EL (cell line): ENCODE measurements at regions not wholly inside any gene's neighbourhood (a gene's known extent, or its start where the extent isn't known, plus 50 kb on each side); places are given as distances from the start of the nearest gene placed in this dataset.

ENCODE experiments used
- DNase-seq: peaks from one replicate; pipeline ENCODE4 v3.0.0-alpha.2; 2016

DNA sequence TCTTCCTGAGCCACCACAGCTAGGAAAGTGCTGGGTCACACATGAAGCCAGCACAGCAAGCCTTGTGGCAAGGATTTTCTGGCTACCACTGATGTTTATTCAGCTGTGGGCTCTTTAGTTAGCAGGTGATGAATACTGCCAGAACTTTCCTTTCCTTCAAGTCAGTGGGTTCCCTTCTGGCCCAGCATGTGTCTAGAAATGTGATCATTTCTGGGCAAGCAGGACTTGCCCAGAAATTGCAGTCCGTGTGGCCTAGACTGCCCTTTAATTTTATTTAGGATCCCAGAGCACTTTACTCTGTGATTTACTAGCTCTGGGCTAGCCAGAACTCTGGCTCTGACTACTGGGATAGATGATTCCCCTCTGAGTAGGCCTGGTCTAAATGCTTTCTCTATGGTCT, 397.5 kb downstream of the ZIC4 start:
- peak; percentile 4 for DNase-seq

DNA sequence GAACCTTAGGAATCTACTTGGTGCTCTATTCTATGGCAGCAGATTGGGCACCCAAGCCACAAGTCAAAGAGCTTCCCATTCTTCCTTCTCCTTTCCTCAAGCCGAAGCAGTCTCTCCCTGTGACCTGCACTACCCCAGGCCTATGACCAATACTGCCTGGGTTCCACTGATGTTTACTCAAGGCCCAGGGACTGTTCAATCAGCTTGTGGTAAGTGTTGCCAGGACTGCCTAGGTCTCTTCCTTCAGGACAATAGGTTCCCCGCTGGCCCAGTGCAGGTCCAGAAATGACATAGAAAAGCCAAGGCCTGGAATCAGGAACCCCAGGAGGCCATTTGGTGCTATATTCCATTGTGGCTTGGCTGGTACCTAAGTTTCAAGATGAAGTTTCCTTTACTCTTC, 397.9 kb downstream of the ZIC4 start:
- DNase-seq: no peak

DNA sequence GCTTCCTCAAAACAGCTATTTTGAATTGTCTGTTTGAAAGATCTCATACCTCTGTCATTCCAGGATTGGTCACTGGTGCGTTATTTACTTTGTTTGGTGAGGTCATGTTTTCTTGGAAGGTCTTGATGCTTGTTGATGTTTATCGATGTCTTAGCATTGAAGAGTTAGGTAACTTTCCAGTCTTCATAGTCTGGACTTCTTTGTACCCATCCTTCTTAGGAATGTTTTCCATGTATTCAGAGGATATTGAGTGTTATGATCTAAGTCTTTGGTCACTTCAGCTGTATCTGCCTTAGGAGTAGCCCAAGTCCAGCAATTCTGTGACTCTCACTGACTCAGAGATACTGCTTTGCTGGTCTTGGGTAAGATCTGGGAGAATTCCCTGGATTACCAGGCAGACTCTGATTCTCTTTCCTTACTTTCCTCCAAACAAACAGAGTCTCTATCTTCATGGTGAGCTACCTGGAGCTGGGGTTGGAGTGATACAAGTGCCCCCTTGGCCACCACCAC, 398.6 kb downstream of the ZIC4 start:
- no peak for DNase-seq

DNA sequence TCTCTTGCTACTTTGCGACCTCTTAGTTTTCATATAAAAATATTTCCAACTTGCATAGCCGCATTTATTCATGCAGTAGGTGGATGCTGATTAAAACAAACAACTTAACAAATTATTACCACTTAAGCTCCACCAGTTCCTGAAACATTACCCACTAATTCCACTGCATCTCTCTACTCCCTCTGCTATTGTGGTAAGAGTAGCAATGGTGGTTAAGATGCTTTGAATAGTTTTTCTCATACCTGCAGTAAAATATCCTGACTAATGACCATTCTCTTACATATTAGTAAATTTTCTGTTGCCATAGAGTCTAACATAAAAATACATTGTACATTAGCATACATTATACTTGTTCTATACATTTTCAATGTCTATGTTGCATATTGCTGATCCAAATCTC, 397.6 kb upstream of the PLSCR5 start:
- DNase-seq: no peak

DNA sequence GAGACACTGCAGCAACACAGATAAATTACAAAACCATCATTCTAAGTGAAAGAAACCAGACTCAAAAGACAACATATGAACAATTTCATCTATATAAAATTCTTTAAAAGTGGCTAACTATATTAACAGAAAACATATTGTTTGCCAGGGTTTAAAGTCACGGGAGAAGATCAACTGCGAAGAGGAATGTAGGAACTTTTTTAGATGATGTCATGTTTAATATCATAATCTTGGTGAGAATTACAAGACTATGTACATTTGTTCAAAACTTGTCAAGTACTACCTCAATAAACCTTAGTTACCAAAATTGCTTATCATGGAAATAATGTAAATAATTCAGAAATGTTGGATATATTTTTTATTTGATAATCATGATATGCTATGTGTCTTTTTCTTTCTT, 395.1 kb upstream of the PLSCR5 start:
- no peak for DNase-seq

DNA sequence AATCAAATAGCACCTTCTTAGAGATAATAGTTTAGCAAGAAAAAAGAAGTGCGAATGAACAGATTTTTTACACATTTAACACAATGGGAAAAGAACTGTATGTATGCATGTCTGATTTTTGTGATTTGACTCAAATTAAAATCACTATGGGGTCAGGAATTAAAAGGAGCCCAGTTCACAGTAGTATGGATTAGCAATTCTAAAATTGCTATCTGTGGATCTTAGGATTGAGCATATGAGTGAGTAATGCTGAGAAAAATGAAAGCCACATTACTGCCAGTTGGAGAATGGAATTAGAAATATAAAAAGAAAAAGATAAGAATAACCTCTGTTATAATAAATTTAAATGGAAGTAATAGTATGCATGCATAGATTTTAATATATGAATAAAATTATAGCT, 386.8 kb upstream of the PLSCR5 start:
- no peak for DNase-seq

DNA sequence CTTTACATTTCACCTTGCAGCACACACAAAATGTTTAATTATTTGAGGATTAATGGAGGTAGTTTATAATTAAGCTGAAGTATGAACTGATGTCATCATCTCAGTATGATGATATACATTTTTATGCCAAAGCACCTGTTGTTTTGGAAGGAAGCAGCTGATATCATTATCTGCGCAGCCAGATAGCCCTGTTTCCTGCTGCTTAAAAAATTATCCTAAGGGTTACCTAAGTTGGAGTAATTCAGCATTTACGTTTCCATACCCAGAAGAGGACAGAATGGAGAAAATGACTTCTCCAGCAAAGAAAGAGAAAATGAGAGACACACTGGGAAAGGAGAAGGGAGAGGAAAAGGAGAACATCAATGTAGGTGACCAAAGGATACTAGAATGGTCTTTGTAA, 370.3 kb upstream of the PLSCR5 start:
- no peak for DNase-seq

DNA sequence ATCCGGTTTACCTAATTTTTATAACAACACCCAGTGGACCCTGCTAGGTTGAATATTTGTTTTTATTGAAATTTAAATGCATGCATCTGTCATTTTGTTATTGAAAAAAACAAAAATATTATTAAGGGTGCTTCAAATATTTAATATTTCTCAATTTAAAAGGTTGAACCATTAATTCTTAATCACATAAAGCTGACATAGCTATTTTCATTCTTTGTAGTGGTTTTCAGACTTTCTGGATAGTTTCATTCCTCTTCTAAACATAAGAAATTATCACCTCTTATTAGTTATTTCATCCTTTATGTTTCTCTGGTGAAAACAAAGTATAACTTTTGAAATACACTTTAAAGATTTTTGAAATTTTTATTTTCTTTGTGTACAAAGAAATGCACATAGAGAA, 369.9 kb upstream of the PLSCR5 start:
- no peak for DNase-seq

DNA sequence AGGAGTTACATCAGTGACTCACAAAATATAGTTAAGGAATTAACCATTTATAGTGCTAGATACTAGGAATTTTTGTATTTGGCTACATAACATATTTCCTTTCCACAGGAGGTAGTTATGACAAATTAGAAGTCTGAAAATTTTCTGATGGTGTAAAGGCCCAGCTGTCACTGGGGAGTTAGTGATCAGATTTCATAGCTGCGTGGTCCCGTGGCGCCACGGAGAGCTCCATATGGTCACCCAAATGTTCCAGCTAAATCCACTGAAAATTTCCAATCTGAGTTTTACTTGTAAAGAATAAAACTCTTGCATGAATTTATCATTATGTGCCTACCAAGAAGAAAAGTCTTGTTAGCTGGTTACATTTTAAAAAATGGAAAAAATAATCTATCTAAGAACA, 368.9 kb upstream of the PLSCR5 start:
- no peak for DNase-seq

DNA sequence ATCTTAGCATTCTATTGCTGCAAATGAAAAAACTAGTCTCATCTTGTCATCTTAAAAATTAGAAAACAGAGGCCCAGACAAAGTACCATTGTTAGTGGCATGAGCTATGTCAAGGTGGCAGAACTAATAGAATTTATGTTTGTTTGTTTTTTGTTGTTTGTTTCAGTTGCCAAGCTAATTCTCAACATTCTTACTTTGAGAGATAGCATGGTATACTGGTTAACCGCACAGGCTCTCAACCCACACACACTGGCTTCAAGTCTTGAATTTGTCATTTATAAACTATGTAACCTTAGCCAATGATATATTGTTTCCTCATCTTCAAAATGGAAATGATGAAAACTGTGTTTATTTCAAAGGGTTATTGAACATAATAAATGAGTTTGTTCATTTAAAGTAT, 367.6 kb upstream of the PLSCR5 start:
- peak; percentile 6 for DNase-seq

DNA sequence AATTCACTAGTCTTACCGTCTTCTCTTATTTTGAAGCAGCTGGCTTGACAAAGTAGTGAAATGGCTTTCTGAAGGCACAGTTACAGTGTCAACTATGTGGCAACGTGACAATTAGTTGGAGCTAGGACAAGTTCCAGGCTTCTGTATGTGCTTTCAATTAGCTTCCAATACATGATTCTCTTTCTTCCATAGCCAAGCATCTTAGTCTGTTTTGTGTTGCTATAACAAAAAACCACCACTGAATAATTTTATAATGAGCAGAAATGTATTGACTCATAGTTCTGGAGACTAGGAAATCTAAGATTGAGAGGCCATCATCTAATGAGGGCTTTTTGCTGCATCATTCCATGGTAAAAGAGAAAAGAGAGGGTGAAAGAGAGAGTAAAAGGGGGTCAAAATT, 365.1 kb upstream of the PLSCR5 start:
- DNase-seq: no peak

DNA sequence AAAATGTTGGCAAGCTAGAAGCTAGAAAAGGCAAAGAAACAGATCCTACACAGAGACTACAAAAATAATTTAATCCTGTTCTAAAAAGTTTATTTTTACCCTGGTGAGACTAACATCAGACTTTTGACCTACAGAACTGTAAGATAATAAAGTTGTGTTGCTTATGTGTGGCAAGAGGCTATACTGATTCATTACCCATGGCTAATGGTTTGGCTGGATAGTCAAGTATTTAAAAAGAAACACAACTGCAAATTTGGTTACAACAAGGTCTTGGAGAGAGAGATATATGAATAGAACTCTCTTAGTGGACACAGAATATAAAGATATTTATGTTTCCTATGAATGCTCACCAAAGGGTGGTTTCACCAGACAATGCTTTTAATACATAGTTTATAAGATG, 364.2 kb upstream of the PLSCR5 start:
- peak; percentile 8 for DNase-seq

DNA sequence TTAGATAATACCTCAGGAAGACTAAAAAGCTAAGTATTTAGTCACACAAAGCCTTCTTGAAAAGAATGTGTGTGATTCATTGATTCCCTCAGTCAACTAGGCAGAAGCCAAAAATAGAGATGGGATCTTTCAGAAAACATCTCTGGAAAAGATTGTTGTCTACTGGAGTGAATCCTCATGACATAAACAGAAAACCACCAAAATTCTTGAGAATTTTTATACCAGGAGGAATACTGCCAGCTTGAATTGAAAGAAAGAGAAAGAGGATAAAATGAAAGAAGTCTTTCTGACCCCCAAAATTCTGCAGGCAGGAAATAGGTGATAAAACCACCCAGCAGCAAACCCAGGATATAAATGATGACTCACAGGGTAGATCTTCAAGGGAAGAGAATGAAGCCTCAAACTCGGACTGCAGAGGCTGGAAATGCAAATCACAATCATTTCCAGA, 363.1 kb upstream of the PLSCR5 start:
- peak; percentile 90 for DNase-seq

DNA sequence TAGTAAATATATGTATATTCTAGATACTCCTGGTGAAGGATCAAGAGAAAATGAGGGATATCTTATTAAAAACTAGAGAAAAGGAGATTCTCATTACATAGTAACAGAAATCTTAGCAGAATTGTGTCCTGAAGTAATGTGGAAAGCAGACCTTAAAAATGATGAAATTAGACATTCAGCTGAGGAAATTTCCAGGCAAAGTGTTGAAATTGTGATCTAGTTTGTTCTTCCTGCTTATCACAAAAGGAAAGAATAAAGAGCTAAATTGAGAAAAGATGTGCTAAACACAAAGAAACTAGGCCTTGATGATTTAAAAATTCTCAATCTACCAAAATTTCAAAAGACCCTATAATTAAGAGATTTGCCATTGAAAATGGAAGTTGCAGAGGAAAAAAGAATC, 362.6 kb upstream of the PLSCR5 start:
- DNase-seq: no peak

DNA sequence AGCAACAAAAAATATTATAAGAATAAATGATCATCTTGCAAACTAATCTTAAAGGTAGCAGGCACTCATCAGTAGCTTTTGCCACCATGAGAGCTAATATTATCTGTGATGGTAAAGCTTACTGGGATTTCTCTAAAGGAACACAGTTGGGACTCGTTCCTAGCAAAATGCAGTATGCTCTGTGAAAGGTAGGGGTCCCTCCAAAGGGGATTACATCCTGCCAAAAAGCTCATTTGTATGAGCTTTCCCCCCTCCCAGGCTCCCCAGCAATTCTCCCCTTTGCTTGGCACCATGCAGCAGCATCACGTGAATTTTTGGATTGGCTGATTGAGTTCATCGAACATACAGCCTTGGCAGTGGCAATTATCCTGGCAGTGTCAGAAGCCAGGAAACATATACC, 361.0 kb upstream of the PLSCR5 start:
- DNase-seq: no peak

DNA sequence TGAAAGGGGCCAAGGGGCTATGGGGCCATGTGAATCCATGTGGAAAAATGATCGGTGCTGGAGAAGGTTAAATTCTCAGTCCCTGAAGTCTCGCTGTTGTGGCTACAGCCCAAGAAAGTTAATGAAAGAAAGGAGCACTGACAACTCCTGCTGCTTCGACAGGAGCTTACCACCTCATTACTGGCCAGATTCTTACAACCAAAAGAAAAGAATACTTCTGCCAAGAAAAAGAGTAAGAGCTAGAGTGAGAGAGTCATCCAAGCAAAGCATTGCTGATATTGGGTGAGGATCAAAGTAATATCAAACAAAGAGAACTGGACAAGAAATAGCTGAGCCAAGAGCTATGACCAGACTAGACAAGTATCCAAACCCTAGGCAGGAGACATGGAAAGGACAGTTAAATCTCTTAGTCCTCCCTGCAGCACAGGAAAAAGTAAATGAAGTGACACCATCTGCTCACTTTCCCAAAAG, 348.4 kb upstream of the PLSCR5 start:
- no peak for DNase-seq

DNA sequence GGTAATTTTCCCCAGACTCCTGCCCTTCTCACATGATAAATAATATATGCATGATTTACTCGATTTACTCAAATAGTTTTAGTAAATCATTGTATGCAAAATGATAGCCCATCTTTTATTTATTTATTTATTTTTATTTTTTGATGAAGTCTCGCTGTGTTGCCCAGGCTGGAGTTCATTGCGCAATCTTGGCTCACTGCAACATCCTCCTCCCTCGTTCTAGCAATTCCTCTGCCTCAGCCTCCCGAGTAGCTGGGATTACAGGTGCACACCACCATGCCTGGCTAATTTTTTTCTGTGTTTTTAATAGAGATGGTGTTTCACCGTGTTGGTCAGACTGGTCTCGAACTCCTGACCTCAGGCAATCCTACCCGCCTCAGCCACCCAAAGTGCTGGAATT, 343.8 kb upstream of the PLSCR5 start:
- DNase-seq: no peak

DNA sequence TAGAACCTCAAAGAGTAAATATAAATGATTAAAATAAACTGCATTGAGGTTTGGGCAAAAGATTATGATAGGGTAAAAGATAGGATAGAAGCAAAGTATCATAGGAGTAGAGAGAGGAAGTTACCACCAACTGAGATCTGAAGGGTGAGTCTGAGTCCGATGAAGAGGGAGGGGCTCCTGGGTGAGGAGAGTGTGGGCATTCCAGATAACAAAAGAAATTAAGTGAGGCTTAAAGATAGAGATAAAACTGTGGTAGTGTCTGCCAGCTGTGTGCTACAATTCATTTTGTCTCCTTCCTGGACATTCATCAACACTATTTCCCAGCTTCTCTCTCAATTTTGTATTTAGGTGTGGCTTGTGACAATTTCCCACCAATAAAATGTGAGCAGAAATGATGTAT, 343.0 kb upstream of the PLSCR5 start:
- no peak for DNase-seq

DNA sequence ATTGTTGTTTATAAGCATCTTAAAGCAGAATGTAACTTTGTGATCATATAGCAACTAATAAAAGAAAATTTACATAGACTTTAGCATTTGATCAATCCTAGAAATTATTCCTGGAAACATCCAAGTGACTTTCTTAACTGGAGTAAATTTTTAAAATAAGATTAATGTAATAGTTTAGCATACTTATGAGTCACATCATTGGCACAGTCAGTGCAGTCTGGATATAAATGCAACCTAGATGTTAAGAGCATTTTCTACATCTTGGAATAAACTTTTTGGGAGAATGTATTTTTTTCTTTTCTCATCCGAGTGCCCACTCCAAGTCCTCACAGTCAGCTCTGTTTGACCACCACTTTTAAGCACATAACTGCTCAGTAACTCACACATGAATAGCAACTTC, 324.6 kb upstream of the PLSCR5 start:
- no peak for DNase-seq

DNA sequence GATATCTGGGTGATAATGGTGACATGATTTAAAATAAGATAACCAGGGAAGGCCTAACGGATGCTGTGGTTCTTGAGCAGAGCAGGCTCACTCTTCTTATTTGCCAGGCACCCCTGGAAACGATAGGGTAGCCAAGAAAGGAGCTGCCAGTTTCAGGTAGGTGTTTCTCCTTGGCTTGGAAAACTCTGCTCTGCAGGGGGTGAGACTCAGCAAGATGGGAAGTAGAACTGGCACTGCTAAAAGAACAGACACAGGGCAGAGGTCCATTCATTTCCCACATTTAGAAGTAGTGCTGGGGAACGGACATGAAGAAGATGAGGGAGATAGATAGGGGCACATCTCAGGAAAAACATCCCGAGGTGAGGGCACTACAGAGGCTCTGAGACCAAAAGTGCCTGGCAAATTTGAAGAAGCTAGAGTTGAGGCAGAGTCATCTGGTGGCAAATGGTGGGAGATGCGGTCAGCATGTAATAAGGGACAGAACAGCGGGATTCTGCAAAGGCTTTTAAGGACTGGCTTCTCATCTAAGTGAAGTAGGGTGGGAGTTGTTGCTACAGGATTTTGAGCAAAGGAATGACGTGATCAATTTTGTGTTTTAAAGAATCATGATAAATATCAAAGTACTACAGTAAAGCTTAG, 323.4 kb upstream of the PLSCR5 start:
- no peak for DNase-seq

DNA sequence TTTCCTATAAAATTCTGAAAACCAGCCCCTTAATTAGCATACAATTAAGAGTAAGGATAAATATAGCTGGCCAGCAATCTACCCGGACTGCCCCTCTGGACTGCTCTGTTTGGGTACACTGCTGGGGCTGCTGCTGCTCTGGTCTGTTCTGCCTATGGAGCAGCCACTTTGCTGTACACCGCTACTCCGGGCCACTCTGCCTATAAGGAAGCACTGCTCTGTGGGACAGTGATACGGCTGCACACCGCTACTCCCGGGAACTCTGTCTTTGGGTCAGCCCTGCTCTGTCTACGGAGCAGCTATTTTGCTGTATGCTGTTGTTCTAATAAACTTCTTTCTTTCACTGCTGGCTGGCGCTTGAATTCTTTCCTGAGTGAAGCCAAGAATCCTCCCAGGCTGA, 316.5 kb upstream of the PLSCR5 start:
- no peak for DNase-seq

DNA sequence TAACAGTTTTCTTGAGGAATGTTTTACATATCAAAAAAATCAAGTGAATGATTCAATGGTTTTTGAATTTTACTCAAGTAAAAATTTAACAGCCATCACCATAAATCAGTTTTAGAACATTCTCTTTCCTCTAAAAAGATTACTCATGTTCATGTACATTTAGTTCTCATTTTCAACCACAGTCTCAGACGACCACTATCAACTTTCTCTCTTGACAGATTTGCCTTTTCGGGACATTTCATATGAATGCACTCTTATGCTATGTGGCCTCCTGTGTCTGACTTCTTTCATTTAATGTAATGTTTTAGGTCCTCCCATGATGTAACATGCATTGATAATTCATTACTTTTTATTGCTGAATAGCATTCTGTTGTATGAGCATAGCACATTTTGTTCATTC, 309.3 kb upstream of the PLSCR5 start:
- no peak for DNase-seq

DNA sequence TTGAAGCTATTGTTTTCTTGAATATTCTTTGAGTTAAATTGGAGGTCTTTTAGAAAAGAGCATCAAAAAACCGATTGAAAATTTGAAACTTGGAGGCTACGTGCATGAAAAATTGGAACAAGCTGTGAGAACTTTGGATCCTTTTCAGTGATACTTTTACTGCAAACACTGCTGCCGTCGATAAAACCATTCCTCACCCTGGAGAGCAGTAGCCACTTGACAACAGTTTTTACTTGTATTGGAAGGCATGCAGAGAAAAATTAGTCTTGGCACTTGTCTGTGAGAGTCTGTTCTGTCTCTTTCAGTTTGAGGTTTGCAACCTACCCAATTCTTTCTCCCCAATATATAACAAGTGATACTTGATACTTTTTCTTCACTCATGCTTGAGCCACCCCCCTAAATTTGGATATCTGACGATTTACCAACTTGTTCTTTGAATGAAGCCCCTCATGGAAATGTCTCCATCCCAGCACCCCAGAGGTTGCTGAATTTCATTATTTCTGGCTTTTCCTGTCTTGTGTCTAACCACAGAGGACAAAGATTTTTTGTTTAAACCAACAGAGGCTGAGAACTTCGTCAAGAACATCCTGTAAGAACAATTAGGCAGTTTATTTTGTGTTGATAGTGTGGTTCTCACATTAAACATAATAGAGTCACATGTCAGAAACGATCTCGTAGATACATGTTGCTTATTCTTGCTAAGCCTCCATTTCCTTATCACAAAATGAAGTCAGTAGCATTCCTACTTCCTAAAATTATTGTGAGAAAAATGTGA, 307.3 kb upstream of the PLSCR5 start:
- DNase-seq: no peak

DNA sequence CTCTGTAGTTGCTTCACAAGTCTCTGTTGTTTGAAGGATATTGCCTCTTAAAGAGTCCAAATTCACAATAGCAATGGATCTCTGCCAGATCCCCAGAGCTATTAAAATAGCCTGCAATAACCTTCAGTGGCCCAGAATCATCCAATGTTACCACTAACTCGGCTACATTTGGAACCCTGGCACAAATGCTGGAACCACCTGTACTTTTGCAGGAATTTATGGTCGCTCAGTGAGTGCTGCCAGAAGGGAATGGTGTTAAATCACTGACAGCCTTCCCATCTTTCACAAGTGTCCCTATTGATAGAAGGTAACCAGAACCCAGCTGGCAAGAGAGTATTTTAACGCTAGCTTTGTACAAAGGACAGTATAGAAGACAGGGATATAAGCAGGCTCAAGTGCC, 298.8 kb upstream of the PLSCR5 start:
- DNase-seq: no peak

DNA sequence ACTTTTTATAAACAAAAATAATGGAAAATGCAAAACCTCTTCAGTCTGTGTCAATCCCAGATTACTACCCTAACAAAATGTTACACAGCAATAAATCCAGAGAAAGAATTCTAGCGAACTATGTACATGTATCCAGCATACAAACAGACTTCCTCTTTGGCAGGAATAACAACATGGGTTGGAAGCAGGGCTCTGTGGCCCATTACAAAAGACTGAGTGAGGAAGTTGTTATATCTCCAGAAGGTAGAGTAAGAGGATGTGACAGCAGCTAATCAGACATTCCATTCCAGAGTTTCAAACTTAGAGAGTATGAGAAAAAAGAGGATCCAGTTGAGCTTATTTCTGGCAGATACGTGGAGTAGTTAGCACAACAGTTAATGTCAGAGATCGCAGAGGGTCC, 294.0 kb upstream of the PLSCR5 start:
- no peak for DNase-seq
